NCI-H2196 treated with DMSO at 0.1 percent for 48 hours (cell line): ENCODE measurements at regions not wholly inside any gene's neighbourhood (a gene's known extent, or its start where the extent isn't known, plus 50 kb on each side); places are given as distances from the start of the nearest gene placed in this dataset.
"Not testable (repeated sequence)": the region's sequence is repeated elsewhere in the genome, so short reads cannot be mapped to it uniquely, and the experiment has no call there.

Experiments used
- DNase-seq: peaks from one replicate; lab custom pipeline; 2025; ENCODE audit not compliant: unreplicated experiment; lab: John Stamatoyannopoulos, UW

GRCh38 chr9:13450723-13451122 lies 171.2 kb upstream of the MPDZ start:
- DNase-seq, result no peak

GRCh38 chr9:13448482-13448881 lies 169.0 kb upstream of the MPDZ start:
- DNase-seq, result no peak

GRCh38 chr9:13447843-13448422 lies 168.4 kb upstream of the MPDZ start:
- DNase-seq, result no peak

GRCh38 chr9:13446938-13447842 lies 167.7 kb upstream of the MPDZ start:
- no peak for DNase-seq

GRCh38 chr9:13446286-13446937 lies 166.9 kb upstream of the MPDZ start:
- no peak for DNase-seq

- DNase-seq, result no peak
These were observed 165.6 kb upstream of the MPDZ start for GRCh38 chr9:13445103-13445500.

GRCh38 chr9:13444245-13445102 lies 165.0 kb upstream of the MPDZ start:
- DNase-seq, result no peak

GRCh38 chr9:13443346-13444244 lies 164.1 kb upstream of the MPDZ start:
- DNase-seq, result no peak

- DNase-seq, result no peak
These were observed 160.4 kb upstream of the MPDZ start for GRCh38 chr9:13439685-13440476.

GRCh38 chr9:13437866-13438265 lies 158.4 kb upstream of the MPDZ start:
- no peak for DNase-seq

GRCh38 chr9:13436591-13436990 lies 157.1 kb upstream of the MPDZ start:
- no peak for DNase-seq

- DNase-seq, result not testable (repeated sequence)
These were observed 154.0 kb upstream of the MPDZ start for GRCh38 chr9:13433453-13433852.

GRCh38 chr9:13432904-13433303 lies 153.4 kb upstream of the MPDZ start:
- no peak for DNase-seq

- DNase-seq, result no peak
These were observed 152.2 kb upstream of the MPDZ start for GRCh38 chr9:13431692-13432091.

GRCh38 chr9:13431222-13431536 lies 151.7 kb upstream of the MPDZ start:
- no peak for DNase-seq

GRCh38 chr9:13430368-13431221 lies 151.1 kb upstream of the MPDZ start:
- no peak for DNase-seq

GRCh38 chr9:13429301-13430190 lies 150.1 kb upstream of the MPDZ start:
- no peak for DNase-seq

- no peak for DNase-seq
These were observed 149.3 kb upstream of the MPDZ start for GRCh38 chr9:13428766-13429165.
